HG03103 (cell line): ENCODE measurements at regions not wholly inside any gene's neighbourhood (a gene's known extent, or its start where the extent isn't known, plus 50 kb on each side); places are given as distances from the start of the nearest gene placed in this dataset.

Experiments
- ATAC-seq: cut with Tn5 transposase; IDR thresholded peaks from one replicate; pipeline ENCODE4 v1.9.1; 2021; ENCODE audit warnings: low read depth; ENCODE audit not compliant: unreplicated experiment

- no peak for ATAC-seq
These were observed 368.1 kb downstream of the KIF4B start for GRCh38 chr5:155381654-155382053.

GRCh38 chr5:155389498-155389897 is 375.9 kb downstream of the KIF4B start:
- no peak for ATAC-seq

- no peak for ATAC-seq
These were observed 381.2 kb downstream of the KIF4B start for GRCh38 chr5:155394727-155395126.

GRCh38 chr5:155402927-155403640 is 389.5 kb downstream of the KIF4B start:
- ATAC-seq = no peak

- ATAC-seq = no peak
These were observed 393.3 kb downstream of the KIF4B start for GRCh38 chr5:155406815-155407214.

GRCh38 chr5:155408465-155408864 is 394.9 kb downstream of the KIF4B start:
- no peak for ATAC-seq

GRCh38 chr5:155416765-155417164 is 403.2 kb downstream of the KIF4B start:
- no peak for ATAC-seq

- no peak for ATAC-seq
These were observed 405.5 kb downstream of the KIF4B start for GRCh38 chr5:155418960-155419579.

GRCh38 chr5:155430192-155430591 is 416.6 kb downstream of the KIF4B start:
- no peak for ATAC-seq

GRCh38 chr5:155434267-155434666 is 420.7 kb downstream of the KIF4B start:
- ATAC-seq = no peak

- ATAC-seq = no peak
These were observed 421.1 kb downstream of the KIF4B start for GRCh38 chr5:155434681-155435080.

GRCh38 chr5:155441849-155442248 is 428.3 kb downstream of the KIF4B start:
- ATAC-seq = no peak

GRCh38 chr5:155451106-155451505 is 437.6 kb downstream of the KIF4B start:
- ATAC-seq = no peak

- no peak for ATAC-seq
These were observed 442.4 kb downstream of the KIF4B start for GRCh38 chr5:155455791-155456514.

- no peak for ATAC-seq
These were observed 446.4 kb downstream of the KIF4B start for GRCh38 chr5:155459889-155460500.

GRCh38 chr5:155460501-155460931 is 447.0 kb downstream of the KIF4B start:
- no peak for ATAC-seq

GRCh38 chr5:155461304-155461703 is 447.7 kb downstream of the KIF4B start:
- no peak for ATAC-seq

GRCh38 chr5:155466851-155467250 is 453.3 kb downstream of the KIF4B start:
- ATAC-seq = no peak

- no peak for ATAC-seq
These were observed 457.5 kb downstream of the KIF4B start for GRCh38 chr5:155471027-155471426.

GRCh38 chr5:155472780-155473179 is 459.2 kb downstream of the KIF4B start:
- ATAC-seq = no peak

- no peak for ATAC-seq
These were observed 461.8 kb downstream of the KIF4B start for GRCh38 chr5:155475318-155475717.
